ENCODE measurements at regions not wholly inside any gene's neighbourhood (a gene's known extent, or its start where the extent isn't known, plus 50 kb on each side); places are given as distances from the start of the nearest gene placed in this dataset.

DNA sequence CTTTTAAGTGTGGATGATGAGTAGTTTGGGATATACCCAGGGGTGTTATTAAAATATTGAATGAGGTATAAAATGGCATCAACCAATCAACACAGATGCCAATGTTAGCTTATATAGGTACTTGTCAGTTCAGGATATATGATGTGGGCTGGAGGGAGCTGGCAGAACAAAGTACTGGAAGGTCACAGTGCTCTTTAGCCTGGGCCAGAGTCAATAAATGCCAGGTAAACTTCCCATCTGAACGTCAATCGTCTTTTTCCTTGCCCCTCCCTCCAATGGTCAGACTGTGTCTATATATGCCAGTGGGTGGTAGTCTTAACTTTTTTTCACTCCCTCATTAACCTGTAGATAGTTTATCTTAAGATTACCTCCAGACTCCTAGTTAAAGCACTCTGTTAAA, 140.8 kb upstream of the RBMS1 start:
- no peak for DNase-seq

- no peak for DNase-seq
These were observed 141.9 kb upstream of the RBMS1 start for GRCh38 chr2:160635488-160635887.

- DNase-seq = no peak
These were observed 145.9 kb upstream of the RBMS1 start for GRCh38 chr2:160639472-160639871.

DNA sequence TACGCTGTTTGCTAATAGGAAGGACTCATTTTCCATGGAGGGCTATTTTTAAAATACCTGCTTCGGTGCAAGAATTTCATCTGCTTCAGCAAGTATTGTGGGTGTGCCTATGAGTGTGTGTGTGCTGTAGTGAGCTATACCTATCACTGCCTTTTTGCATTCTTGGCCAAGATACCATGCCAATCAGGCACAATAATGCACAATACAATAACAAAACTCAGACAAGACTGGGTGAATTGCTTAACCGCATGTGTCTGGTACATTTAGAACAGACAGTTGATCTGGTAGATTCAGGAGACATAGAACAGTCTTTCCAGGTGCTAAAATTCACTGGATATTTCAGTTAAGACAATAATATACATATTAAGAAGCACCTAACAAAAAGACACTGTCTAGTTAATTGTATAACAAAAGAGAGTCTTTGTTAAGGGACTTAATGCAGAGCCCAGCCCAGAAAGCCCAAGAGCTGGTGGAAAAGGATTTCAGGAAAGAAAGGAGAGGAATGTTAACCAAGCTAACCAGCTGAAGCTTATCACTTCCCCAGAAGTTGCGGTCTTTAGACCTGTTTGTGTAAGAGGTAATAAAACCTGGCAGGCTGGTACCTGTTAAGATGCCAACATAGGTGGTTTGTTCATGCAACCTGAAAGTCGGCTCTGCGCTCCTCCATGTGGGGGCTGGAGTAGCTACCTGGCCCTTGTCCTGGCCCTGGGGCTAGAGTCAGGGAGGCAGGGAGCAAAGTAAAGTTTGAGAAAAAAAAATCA, 153.3 kb upstream of the RBMS1 start:
- no peak for DNase-seq

DNA sequence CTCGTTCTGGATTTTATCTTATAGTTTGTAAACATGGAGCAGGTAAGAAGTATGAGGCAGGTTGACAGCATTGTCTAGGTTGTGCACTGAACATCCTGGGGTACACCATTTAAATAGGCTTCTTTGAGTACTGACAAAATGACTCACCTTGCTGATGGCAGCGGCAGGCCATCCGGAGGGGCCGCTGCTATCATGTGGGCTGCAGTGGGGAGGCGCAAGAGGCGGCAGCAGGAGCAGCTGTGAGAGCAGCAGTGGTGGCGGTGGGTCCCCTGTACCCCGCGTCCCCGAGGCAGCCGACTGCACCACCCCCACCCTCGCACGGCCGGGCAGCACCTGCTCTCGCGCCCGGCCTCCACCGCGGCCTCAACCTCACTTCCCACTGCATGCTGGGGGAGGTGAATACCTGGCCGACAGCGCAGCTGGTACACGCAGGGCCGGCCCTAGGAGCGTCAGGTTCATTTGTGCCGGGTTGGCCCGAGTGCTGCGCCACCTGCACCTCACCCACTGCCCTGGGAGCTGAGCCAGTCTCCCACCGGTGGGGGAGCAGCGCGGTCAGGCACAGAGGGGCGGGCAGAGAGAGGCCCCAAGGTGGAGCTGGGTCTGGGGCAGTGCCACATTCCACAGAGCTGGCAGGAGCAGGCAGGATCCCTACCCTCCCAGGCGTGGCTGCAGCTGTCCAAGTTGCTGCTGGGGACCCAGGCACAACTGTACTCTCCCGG, 154.5 kb upstream of the RBMS1 start:
- no peak for DNase-seq

DNA sequence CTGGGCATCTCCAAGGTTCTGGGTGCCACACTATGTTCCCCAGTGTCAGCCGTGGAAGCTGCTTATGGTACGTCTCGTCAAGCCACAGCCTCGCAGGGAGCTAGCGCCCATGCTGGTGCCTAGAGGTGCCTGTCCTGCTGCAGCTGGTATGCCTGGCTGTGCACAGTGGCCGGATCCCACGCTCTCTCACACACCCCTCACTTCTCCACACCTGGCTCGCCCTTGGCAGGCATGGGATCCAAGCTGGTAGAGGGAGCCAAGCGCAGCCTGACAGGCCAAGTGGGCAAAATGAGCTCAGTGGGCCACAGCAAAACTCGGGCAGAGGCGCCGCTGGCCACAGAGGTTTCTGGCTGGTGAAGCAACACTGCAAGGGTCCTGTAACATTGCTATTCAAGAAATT, 156.1 kb upstream of the RBMS1 start:
- no peak for DNase-seq

DNA sequence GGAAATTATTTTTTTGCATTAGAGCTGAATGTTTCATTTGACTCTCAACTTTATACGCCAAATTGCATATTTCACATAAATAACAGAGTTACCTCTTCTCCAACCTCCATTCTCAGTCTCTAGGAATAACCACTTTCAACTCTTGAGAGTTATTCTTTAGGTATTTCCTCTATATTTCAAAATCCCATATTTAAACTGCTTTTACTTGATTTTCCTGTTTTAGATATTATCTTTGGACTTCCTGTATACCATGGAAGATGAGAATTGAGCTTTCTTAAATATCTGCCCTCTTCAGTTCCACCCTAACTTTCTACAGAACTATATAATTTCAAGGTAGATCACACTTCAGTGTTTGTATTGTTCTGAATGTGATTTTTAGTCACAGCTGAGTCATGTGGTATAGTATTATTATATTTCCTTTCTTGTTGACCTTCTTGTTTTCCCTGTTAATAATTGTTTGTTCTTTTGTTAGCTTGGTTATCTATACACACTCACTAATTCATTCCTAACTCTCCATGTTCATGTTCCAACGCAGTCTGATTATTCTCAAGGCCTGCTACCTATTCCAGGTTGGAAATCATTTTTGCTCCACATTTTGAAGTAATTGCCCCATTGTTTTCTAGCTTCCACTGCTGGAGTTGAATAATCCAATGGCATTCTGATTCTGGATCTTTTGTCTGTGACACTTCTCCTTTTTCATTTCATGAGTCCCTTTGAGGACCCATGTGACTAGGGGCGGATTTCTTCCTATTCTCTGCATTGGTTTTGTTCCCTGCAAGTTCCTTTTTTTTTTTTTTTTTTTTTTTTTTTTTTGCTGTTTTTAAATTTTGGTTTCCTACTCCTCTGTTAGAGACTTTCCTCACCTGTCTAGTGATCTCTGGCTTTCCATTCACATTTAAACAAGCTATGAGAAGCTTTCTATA, 156.8 kb upstream of the RBMS1 start:
- no peak for DNase-seq

DNA sequence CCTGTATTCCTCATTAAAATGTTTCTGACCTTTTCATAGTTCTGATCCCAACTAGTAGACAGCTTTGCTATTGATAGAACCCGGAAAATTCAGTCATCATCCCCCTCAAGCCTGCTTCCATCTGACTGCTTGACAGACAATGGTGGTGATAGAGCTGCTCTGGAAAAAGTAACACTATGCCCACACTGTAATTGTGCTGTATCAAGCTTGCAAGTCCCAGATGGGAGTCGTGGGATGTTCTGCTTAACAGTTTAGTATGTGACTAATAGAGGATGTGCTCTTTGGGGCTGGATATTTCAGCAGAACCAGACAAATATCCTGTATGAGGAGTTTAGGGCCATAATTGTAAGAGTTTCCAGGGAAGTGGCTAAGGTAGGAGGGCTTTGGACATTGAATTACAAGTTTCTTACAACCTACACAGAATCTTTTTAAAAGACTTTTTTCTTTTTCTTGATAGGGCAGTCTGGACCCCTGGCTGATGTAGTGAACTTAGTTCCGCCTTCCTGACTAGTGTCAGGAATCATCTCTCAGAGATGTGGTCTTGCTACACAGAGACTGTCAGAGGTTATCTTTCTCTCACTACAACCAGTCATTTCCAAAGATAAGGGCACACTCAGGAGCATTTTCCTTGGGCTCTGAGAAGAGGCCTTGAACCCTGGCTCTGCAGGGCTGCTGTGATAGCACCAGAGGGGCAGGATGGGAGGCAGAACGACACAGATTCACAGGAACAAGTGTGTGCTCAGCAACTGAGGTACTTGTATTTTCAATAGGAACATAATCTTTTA, 158.0 kb upstream of the RBMS1 start:
- no peak for DNase-seq

- DNase-seq = peak; percentile 54 to 58
These were observed 158.6 kb upstream of the RBMS1 start for GRCh38 chr2:160652236-160652635.

GRCh38 chr2:160657196-160657595, 163.6 kb upstream of the RBMS1 start:
- DNase-seq = no peak

DNA sequence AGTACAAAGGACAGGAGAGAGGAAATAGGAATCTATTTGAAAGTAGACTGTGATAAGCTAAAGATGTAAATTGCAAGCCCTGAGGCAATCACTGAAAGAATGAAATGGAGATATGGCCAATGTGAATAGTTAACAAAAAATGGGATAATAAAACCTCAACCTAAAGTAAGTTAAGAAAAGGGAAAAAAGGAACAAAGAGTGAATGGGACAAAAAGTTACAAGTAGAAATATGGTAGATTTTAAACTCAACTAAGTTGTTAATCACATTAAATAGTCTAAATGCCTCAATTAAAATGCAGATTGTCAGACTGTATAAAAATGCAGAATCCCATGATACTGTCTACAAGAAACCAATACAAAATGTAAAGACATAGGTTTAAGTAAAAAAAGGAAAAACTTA, 165.2 kb upstream of the RBMS1 start:
- DNase-seq = no peak

DNA sequence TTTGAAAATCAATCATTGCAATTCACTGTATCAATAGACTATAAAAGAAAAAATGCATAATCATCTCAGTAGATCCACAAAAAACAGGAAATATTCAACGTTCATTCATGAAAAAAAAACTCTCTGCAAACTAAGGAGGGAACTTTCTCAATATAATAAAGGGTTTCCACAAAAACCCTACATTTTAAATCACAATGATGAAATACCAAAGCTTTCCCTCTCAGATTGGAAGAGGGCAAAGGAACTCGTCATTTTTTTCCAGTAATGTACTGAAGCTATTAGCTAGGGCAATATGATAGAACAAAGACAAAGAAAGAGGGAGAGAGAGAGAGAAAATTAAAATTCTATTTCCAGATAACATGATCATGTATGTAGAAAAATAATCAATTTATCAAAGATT, 167.1 kb upstream of the RBMS1 start:
- DNase-seq = no peak

DNA sequence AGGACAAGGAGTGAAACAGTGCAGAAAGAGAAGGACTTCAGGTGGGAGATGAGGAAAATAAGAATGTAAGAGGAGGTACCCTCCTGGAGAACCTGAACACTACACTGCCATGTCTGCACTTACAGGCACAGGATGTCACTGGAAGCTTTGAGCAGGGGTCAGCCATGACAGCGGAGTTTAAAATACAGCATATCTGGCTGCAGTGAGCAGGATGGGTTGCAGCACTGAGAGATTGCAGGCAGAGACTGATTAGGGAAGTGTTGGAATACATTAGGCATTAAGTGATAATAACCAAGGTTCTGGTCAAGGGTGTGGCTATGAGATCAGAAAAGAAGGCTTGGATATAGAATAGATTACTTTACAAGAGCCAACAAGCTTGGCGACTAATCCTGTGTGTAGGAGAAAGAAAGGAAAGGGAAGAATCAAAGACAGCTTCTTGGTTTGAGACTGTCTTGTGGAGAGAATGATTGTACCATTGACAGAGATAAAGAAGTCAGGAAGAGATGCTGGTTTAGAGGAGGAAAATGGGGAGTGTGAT, 171.1 kb upstream of the RBMS1 start:
- DNase-seq = no peak

DNA sequence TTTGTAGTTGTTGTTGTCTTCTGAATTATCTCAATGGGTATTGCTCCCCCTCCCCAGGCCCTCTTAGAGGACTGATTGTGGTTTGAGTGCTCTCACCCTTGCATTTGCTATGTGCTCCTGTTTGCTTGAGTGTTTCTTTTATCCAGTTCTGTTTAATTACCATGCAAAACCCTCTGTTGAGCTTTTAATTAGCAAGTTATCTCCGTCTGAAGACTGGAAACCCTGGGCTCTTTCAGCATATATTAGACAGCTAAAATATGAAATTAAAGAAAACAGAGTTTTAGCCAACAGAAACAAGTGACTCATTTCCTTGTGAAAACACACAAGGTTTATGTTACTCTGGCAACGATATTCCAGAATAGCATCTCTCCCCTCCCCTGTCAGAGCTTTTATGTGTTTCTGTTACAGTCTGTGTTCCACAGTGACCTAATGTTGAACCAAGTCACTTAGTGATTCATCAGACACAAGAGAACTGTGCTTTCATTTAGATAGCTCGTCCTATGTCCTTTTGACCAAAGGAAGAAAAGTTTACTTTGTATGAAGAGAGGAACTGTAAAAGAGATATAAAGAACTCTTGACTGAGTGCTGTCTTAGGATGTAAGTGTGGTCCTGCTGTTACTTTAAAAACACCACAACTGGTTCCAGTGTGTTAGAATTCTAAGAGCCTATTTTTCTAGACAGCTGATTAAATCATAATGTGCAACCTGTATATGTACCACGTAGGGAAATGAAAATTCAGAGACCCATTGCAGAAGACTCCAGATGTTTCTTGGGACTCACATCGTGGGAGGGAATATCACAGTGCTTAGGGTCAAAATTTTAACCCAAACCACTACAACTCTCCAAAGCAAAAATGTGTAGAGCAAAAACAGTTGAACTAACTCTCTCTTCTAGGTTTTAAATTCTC, 172.8 kb upstream of the RBMS1 start:
- DNase-seq = no peak

- no peak for DNase-seq
These were observed 174.2 kb upstream of the RBMS1 start for GRCh38 chr2:160667811-160668210.

GRCh38 chr2:160670618-160671017, 177.0 kb upstream of the RBMS1 start:
- no peak for DNase-seq

- no peak for DNase-seq
These were observed 178.6 kb upstream of the RBMS1 start for GRCh38 chr2:160672211-160672610.

DNA sequence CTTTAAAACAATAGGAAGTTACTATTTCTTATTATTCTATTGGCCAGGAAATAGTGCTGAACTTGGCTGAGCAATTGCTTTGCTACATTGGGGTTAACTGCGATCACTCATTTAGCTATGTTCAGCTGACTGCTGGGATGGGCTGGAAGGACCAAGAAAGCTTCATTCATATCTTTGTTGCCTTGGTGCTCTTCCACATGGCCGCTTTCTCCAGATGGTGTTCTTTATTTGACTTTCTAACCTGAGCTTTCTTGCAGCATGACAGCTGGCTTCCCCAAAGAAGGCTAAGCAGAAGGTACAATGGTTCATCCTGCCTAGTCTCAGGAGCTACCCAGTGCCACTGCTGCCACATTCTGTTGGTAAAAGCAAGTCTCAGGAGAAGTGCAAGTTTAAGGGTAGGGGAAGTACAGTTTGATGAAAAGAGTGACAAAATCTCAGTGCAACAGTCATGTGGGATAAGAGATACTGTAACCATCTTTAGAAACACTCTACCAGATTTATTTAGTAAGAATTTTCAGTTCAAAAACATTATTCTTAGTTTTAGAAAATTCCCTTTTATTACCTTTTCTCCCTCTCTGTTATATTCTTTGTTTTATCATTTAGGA, 180.6 kb upstream of the RBMS1 start:
- no peak for DNase-seq

- no peak for DNase-seq
These were observed 186.1 kb upstream of the RBMS1 start for GRCh38 chr2:160679686-160680085.

DNA sequence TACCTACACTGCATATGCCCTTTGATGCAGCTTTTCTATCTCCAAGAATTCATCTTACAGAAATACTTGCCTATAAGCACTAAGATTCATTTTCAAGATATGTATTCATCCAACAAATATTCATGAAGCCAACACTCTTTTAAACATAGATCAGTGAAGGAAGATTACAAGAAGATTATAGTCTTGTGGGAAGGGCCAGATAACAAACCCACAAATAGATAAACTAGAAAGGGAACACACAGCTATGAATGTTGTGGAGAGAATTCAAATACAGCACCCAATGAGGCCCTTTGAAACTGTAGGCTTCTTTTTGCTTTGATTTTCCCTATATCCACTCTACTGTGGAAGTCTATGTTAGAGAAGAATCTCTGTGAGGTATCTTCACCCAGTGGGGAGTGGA, 186.7 kb upstream of the RBMS1 start:
- no peak for DNase-seq

- no peak for DNase-seq
These were observed 187.4 kb upstream of the RBMS1 start for GRCh38 chr2:160680974-160681373.

Measured in activated CD4-positive, alpha-beta T cell treated with anti-CD3 and anti-CD28 coated beads, Interleukin-2, amount 50 U/mL, for 4 hours (primary cell).